RWPE2 (cell line): ENCODE measurements at regions not wholly inside any gene's neighbourhood (a gene's known extent, or its start where the extent isn't known, plus 50 kb on each side); places are given as distances from the start of the nearest gene placed in this dataset.
"Not testable (repeated sequence)": the region's sequence is repeated elsewhere in the genome, so short reads cannot be mapped to it uniquely, and the experiment has no call there.

Source experiments
- ATAC-seq: fragments of 200-7000 bp; cut with Tn5 transposase; 3 replicates; pipeline ENCODE4 v1.9.1; 2021; ENCODE audit warnings: low read depth
- DNase-seq: peaks from one replicate; pipeline ENCODE4 v3.0.0-alpha.2; 2020; ENCODE audit warnings: low spot score
- H3K27ac ChIP-seq: fragments of 450-650 bp; 2 replicates; pipeline ENCODE4 v1.5.1; 2017; ENCODE audit warnings: mild to moderate bottlenecking; ENCODE audit not compliant: poor library complexity, severe bottlenecking
- H3K27me3 ChIP-seq: fragments of 250-450 bp; sonication (Bioruptor Pico); 2 replicates; pipeline ENCODE4 v1.5.1; 2021; ENCODE audit warnings: mild to moderate bottlenecking, moderate library complexity; ENCODE audit not compliant: insufficient read depth, poor library complexity, severe bottlenecking
- H3K36me3 ChIP-seq: fragments of 250-450 bp; sonication (Bioruptor Pico); 2 replicates; pipeline ENCODE4 v1.5.1; 2020; ENCODE audit warnings: low read depth, mild to moderate bottlenecking, moderate library complexity
- H3K4me1 ChIP-seq: fragments of 250-450 bp; sonication (Bioruptor Pico); 2 replicates; pipeline ENCODE4 v1.5.1; 2021; ENCODE audit warnings: mild to moderate bottlenecking, moderate library complexity; ENCODE audit not compliant: insufficient read depth, poor library complexity, severe bottlenecking
- H3K4me3 ChIP-seq: fragments of 250-450 bp; sonication (Bioruptor Pico); 2 replicates; pipeline ENCODE4 v1.5.1; 2021; ENCODE audit warnings: mild to moderate bottlenecking, moderate library complexity; ENCODE audit not compliant: severe bottlenecking
- H3K9me3 ChIP-seq: fragments of 250-450 bp; sonication (Bioruptor Pico); 2 replicates; pipeline ENCODE4 v1.5.1; 2021; ENCODE audit warnings: mild to moderate bottlenecking, moderate library complexity; ENCODE audit not compliant: severe bottlenecking
- TF ChIP-seq, protein P1 (sequence below): fragments of 450-650 bp; IDR thresholded peaks from one replicate; pipeline ENCODE4 v1.5.1; 2017; ENCODE audit warnings: mild to moderate bottlenecking, moderate library complexity; ENCODE audit not compliant: poor library complexity, severe bottlenecking

DNA sequence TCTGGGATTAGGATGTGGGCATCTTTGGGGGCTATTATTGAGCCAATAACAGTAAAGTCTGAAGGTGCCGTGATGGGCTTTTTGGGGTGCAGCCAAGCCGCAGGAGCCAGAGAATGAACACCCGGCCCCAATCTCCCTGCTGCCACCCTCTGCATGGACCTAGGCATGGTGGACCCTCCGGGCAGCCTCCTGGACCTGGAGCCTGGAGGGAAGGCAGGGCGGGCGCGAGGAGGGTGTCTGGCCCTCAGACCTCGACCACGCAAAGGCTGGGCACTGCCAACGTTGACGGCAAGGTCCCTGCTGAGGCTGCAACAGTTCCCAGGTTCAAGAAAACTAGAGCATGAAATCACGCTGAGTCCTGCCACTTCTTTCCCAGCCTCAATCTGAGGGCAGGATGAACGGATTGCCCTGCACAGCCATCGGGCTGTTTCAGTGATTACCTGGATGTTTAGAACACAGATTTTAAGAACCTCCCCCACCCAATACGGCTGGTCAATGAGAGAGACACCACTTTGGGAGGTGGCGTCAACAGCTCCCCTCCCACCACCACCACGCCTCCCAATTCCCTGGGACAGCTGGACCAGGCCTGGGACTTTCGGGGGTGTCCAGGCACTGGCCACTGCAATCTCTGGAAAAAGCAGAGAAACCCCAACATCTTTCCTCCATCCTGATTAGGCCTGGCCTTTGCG lies 147.4 kb downstream of the NPIPB11 start:
- not testable (repeated sequence) for ATAC-seq, H3K27me3 ChIP-seq, H3K9me3 ChIP-seq, H3K4me3 ChIP-seq, H3K36me3 ChIP-seq, H3K27ac ChIP-seq, DNase-seq
- H3K4me1 ChIP-seq, result peaks cover 11% of the 10 kb centered on the region

DNA sequence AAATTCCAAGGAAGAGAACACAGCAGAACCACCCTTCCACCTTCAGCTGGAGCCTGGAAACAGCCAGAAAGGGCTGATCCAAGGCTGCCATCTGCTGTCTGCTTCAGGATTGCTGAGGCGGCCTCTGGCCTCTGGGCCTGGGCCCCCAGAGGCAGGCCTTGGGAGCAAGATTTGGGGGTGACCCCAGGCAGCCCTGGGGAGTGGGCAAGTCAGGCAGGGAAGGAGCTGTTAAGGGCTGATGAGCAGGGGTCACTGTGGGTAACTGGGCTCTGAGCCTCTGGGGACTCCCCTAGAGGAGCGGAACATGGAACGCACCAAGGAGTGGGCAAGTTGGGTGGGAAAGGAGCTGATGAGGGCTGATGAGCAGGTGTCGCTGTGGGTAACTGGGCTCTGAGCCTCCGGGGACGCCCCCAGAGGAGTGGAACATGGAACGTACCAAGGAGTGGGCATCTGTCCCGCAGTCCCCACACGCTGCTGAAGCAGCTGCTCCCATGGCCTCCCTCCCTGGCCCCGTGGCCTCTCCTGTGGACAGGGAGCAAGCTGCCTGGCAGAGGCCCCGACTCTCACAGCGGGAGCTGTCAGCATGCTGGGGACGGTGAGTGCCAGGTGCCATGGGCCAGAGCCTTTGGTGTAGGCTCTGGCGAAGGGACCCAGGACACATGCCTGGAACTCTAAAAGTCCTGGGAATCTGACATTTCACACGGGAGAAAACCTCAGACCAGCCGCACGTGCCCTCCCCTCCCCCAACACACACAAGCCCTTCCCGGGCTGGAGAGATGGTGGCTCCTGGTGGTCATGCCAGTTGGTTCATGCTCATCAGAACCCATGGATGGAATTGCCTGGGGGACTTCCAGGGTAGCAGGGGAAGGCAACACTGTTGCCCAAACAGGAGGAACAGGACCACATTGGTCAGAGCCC lies 148.8 kb downstream of the NPIPB11 start:
- not testable (repeated sequence) for H3K9me3 ChIP-seq, DNase-seq, H3K36me3 ChIP-seq, H3K4me3 ChIP-seq, H3K4me1 ChIP-seq, H3K27ac ChIP-seq, H3K27me3 ChIP-seq
- peak; percentile 38; the same call in 2 of the 3 replicates for ATAC-seq
- TF ChIP-seq, protein P1, sequence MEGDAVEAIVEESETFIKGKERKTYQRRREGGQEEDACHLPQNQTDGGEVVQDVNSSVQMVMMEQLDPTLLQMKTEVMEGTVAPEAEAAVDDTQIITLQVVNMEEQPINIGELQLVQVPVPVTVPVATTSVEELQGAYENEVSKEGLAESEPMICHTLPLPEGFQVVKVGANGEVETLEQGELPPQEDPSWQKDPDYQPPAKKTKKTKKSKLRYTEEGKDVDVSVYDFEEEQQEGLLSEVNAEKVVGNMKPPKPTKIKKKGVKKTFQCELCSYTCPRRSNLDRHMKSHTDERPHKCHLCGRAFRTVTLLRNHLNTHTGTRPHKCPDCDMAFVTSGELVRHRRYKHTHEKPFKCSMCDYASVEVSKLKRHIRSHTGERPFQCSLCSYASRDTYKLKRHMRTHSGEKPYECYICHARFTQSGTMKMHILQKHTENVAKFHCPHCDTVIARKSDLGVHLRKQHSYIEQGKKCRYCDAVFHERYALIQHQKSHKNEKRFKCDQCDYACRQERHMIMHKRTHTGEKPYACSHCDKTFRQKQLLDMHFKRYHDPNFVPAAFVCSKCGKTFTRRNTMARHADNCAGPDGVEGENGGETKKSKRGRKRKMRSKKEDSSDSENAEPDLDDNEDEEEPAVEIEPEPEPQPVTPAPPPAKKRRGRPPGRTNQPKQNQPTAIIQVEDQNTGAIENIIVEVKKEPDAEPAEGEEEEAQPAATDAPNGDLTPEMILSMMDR, result peak; percentile 58

DNA sequence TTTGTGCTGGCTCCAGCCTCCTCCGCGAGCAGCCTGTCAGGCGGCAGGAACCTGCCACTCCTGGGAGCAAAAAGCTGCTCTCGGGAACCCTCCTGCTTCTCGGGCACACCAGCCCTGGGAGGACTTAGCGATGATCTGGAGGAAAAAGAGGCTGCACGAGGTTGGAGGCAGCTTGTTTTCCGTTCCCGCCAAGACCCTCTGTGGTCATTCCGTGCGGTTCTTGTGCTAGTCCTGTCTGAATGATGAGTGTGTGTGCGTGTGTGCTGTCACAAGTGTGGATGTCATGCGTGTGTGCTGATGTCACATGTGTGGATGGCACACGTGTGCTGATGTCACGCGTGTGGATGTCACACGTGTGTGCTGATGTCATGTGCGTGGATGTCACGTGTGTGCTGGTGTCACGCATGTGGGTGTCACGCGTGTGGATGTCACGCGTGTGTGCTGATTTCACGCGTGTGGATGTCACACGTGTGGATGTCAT lies 150.0 kb downstream of the NPIPB11 start:
- DNase-seq (no peak), ATAC-seq (no peak)
- Histone ChIP-seq H3K27me3 (no peaks in the 10 kb centered on the region), H3K9me3 (no peaks in the 10 kb centered on the region), H3K4me3 (no peak overlapping the region), H3K36me3 (no peaks in the 10 kb centered on the region), H3K27ac (no peak overlapping the region), H3K4me1 (peaks cover 4% of the 10 kb centered on the region)
- TF ChIP-seq, protein P1, result no peak

DNA sequence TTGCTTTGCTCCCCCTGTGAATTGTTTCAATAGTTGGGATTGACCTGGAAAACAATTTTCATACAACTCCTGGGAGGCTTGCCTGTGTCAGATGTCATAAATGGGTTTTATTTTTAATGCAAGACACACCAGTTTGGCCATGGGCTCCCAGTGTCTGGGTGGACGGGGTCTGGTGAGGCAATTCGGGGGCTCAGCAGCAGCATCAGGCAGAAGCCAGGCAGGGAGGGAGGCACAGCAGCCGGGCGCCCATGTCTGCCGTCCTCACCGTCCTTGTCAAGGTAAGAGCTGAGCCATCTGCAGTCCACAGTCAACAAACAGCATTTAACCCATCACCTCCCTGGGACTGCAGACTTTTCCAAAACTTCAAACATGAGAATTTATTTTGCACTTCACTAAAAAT lies 150.6 kb downstream of the NPIPB11 start:
- not testable (repeated sequence) for H3K36me3 ChIP-seq, H3K9me3 ChIP-seq, H3K27ac ChIP-seq, DNase-seq, ATAC-seq, H3K27me3 ChIP-seq, H3K4me1 ChIP-seq, H3K4me3 ChIP-seq

DNA sequence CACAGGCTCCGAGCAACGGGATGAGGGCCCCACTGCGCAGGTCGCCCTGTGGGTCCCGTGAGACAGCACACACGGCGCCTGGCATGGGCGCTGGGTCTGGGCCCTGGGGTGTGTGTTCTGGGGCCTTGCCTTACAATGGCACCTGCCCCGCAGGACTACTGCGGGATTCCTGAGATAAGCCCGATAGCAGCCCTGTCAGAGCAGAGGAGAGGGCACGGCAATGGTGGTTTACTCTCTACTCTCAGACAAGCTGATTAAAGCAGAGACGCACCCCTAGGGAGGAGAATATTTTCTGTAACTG lies 151.1 kb downstream of the NPIPB11 start:
- not testable (repeated sequence) for H3K27ac ChIP-seq, H3K27me3 ChIP-seq, H3K9me3 ChIP-seq, H3K4me1 ChIP-seq, ATAC-seq, DNase-seq, H3K36me3 ChIP-seq, H3K4me3 ChIP-seq

DNA sequence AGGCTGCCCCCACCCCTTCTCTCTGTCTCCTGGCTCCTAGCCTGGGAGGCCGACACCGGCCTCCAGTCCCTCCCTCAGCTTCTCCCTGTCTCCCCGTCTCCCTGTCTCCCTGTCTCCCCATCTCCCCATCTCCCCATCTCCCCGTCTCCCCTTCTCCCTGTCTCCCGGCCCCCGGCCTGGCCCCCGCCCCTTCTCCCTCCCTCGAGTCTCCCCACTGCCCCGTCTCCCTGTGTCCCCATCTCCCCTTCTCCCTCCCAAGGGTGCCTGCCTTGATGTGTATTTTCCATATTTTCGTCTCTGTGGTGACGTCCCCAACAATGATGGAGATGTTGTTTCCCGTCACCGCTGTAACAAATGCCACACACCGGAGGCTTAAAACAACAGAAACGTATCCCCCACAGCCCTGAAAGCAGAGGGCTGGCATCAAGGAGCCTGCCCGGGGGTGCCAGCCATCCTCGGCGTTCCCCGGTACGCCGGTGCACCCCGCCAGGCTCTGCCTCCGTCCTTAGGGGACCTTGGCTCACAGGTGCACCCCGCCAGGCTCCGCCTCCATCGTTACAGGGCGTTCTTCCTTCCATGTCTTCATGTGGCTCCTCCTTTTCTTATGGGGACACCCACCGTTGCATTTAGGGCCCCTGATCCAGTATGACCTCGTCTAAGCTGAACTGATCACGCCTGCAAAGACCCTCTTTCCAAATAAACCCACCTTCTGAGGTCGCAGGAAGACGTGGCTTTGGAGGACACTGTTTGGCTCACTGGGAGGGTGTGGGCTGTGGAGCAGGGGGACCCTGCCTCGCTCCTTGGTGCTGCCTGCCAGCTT lies 151.6 kb downstream of the NPIPB11 start:
- no peaks in the 10 kb centered on the region for H3K4me1 ChIP-seq
- DNase-seq (no peak), ATAC-seq (no peak)
- H3K4me3 ChIP-seq, result no peak overlapping the region
- H3K27me3 ChIP-seq, result no peaks in the 10 kb centered on the region
- no peaks in the 10 kb centered on the region for H3K9me3 ChIP-seq
- H3K27ac ChIP-seq, result no peak overlapping the region
- TF ChIP-seq, protein P1, result no peak
- no peaks in the 10 kb centered on the region for H3K36me3 ChIP-seq

DNA sequence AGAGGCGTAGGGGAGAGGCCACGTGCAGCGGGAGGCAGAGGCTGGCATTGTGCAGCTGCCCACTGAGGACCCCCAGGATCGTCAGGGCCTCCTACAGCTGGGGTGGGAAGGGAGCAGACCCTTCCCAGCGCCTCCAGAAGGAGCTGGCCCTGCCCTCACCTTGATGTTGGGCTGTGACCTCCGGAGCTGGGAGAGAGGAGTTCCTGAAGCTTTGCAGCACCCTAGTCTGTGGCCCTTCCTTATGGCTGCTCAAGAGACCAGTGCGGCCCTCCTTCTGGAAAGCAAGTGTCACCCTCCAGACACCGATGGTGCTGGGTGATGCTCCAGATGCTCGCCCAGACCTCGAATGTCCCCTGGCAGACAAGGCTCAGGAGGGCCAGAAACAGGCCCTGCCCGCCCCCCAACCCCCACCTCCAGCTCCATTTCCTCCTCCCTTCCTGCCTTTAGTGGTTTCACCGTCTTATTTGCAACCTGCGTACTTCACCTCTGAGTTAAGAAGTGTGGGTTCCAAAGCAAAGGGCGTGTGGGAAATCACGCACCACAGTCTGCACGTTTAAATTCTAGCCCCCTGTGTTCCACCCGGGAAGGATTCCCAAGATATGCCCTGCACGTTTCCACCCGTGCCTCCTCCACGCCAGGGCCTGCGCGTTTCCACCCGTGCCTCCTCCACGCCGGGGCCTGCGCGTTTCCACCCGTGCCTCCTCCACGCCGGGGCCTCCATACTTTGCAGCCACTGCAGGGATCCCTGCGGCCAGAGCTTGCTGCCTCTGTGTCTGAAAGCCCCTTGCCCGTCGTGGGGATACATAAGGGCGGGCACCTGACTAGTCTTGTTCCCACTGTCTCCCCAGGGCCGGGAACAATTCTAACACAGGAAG lies 152.6 kb downstream of the NPIPB11 start:
- ATAC-seq, DNase-seq, H3K27ac ChIP-seq, H3K27me3 ChIP-seq, H3K36me3 ChIP-seq, H3K4me1 ChIP-seq, H3K9me3 ChIP-seq, H3K4me3 ChIP-seq: not testable (repeated sequence)
